ENCODE measurements at regions not wholly inside any gene's neighbourhood (a gene's known extent, or its start where the extent isn't known, plus 50 kb on each side); places are given as distances from the start of the nearest gene placed in this dataset.

GRCh38 chr10:21114683-21115082 is 217.6 kb upstream of the NEBL start:
- TF ChIP-seq, protein P1, sequence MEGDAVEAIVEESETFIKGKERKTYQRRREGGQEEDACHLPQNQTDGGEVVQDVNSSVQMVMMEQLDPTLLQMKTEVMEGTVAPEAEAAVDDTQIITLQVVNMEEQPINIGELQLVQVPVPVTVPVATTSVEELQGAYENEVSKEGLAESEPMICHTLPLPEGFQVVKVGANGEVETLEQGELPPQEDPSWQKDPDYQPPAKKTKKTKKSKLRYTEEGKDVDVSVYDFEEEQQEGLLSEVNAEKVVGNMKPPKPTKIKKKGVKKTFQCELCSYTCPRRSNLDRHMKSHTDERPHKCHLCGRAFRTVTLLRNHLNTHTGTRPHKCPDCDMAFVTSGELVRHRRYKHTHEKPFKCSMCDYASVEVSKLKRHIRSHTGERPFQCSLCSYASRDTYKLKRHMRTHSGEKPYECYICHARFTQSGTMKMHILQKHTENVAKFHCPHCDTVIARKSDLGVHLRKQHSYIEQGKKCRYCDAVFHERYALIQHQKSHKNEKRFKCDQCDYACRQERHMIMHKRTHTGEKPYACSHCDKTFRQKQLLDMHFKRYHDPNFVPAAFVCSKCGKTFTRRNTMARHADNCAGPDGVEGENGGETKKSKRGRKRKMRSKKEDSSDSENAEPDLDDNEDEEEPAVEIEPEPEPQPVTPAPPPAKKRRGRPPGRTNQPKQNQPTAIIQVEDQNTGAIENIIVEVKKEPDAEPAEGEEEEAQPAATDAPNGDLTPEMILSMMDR (IDR thresholded peaks at IDR 0.05; ENCODE audit: low read depth, low read length), result no peak
- no peak for TF ChIP-seq EZH2phosphoT487 (IDR thresholded peaks at IDR 0.05; ENCODE audit: low read depth)

Data from OCI-LY3 (cell line).